SU-DHL-6 (cell line): ENCODE measurements at regions not wholly inside any gene's neighbourhood (a gene's known extent, or its start where the extent isn't known, plus 50 kb on each side); places are given as distances from the start of the nearest gene placed in this dataset.

ENCODE experiments used
- H2AFZ ChIP-seq: fragments of 200-600 bp; sonication (generic); 2 replicates; pipeline ENCODE4 v1.6.1; 2014; ENCODE audit warnings: low read depth, mild to moderate bottlenecking, moderate library complexity, mixed read lengths, antibody characterized with exemption, low read length; ENCODE audit not compliant: severe bottlenecking
- H3F3A ChIP-seq: fragments of 200-600 bp; shearing (Covaris generic); 2 replicates; pipeline ENCODE4 v1.6.0; 2016; ENCODE audit warnings: antibody characterized with exemption, mild to moderate bottlenecking; ENCODE audit not compliant: insufficient read depth
- H3K27ac ChIP-seq: fragments of 200-600 bp; sonication (generic); 2 replicates; pipeline ENCODE4 v1.5.1; 2016; ENCODE audit warnings: low read depth, mild to moderate bottlenecking, low read length, moderate library complexity, mixed read lengths
- H3K27me3 ChIP-seq: fragments of 200-600 bp; sonication (generic), shearing (Covaris generic); 2 replicates; pipeline ENCODE4 v1.6.0; 2014; ENCODE audit warnings: mild to moderate bottlenecking, low read length
- H3K36me3 ChIP-seq: fragments of 200-600 bp; sonication (generic); 2 replicates; pipeline ENCODE4 v1.6.1; 2014; ENCODE audit warnings: mild to moderate bottlenecking, low read length, mixed read lengths
- H3K4me2 ChIP-seq: fragments of 300-600, 200-600 bp; shearing (Covaris generic), sonication (generic); 2 replicates; pipeline ENCODE4 v1.6.0; 2014; ENCODE audit warnings: low read length, low read depth, mild to moderate bottlenecking; ENCODE audit not compliant: poor library complexity, severe bottlenecking
- H3K4me3 ChIP-seq: fragments of 200-600 bp; sonication (generic); 2 replicates; pipeline ENCODE4 v1.5.1; 2014; ENCODE audit warnings: antibody characterized with exemption, low read length, mild to moderate bottlenecking, mixed read lengths; ENCODE audit not compliant: insufficient read depth, poor library complexity, severe bottlenecking
- H3K79me2 ChIP-seq: fragments of 200-600 bp; sonication (generic); 2 replicates; pipeline ENCODE4 v1.6.1; 2014; ENCODE audit warnings: mild to moderate bottlenecking, low read length, moderate library complexity; ENCODE audit not compliant: insufficient read depth
- H3K9ac ChIP-seq: fragments of 200-600 bp; sonication (generic); 2 replicates; pipeline ENCODE4 v1.7.0; 2014; ENCODE audit warnings: mild to moderate bottlenecking, low read length
- H3K9me2 ChIP-seq: fragments of 200-600 bp; sonication (generic); replicated peaks from 2 replicates; pipeline ENCODE4 v1.6.1; 2014; ENCODE audit warnings: low read length; ENCODE audit not compliant: insufficient read depth
- H3K9me3 ChIP-seq: fragments of 200-600 bp; sonication (generic); 2 replicates; pipeline ENCODE4 v1.6.1; 2014; ENCODE audit warnings: low read length, mixed read lengths; ENCODE audit not compliant: insufficient read depth
- H4K20me1 ChIP-seq: fragments of 200-600 bp; sonication (generic); 2 replicates; pipeline ENCODE4 v1.6.1; 2014; ENCODE audit warnings: low read depth, mild to moderate bottlenecking, antibody characterized with exemption, low read length, moderate library complexity, mixed read lengths
- CTCF ChIP-seq: fragments of 200-600 bp; sonication (generic); IDR thresholded peaks from one replicate; pipeline ENCODE4 v1.5.1; 2017; ENCODE audit warnings: antibody characterized with exemption, mild to moderate bottlenecking, low read length, moderate library complexity; ENCODE audit not compliant: insufficient read depth, poor library complexity, severe bottlenecking
- EZH2phosphoT487 ChIP-seq: fragments of 200-600 bp; sonication (generic), shearing (Covaris generic); conservative IDR thresholded peaks from 2 replicates; pipeline ENCODE4 v1.6.1; 2018; ENCODE audit warnings: mild to moderate bottlenecking, antibody characterized with exemption, low read length, moderate library complexity, mixed read lengths

- Histone ChIP-seq H3K4me3 (no peak overlapping the region), H3K4me2 (no peak overlapping the region), H3K27ac (no peak overlapping the region), H3K36me3 (no peaks in the 10 kb centered on the region), H3K9me3 (no peaks in the 10 kb centered on the region), H3K27me3 (no peaks in the 10 kb centered on the region), H3K9ac (no peak overlapping the region), H3K79me2 (no peaks in the 10 kb centered on the region), H3K9me2 (no peaks in the 10 kb centered on the region), H2AFZ (no peak overlapping the region), H4K20me1 (no peaks in the 10 kb centered on the region), H3F3A (no peaks in the 10 kb centered on the region)
- TF ChIP-seq CTCF (no peak), EZH2phosphoT487 (no peak)
Observed at GRCh38 chrX:22424122-22424915, 151.6 kb downstream of the CBLL2 start.

GRCh38 chrX:22424919-22425318 lies 152.2 kb downstream of the CBLL2 start:
- no peak overlapping the region for H3K27ac ChIP-seq

GRCh38 chrX:22429704-22430103 lies 157.0 kb downstream of the CBLL2 start:
- TF ChIP-seq CTCF: no peak
- no peak for TF ChIP-seq EZH2phosphoT487

More at GRCh38 chrX:22424919-22425318, 152.2 kb downstream of the CBLL2 start:
- Histone ChIP-seq H3K79me2 (no peaks in the 10 kb centered on the region), H3K9me2 (no peaks in the 10 kb centered on the region), H3K9me3 (no peaks in the 10 kb centered on the region), H3K27me3 (no peaks in the 10 kb centered on the region), H3K36me3 (no peaks in the 10 kb centered on the region), H3F3A (no peaks in the 10 kb centered on the region), H3K4me3 (no peak overlapping the region), H2AFZ (no peak overlapping the region), H3K4me2 (no peak overlapping the region), H3K9ac (no peak overlapping the region), H4K20me1 (no peaks in the 10 kb centered on the region)
- TF ChIP-seq CTCF: no peak

More at GRCh38 chrX:22429704-22430103, 157.0 kb downstream of the CBLL2 start:
- Histone ChIP-seq H3F3A (no peaks in the 10 kb centered on the region), H3K9me2 (no peaks in the 10 kb centered on the region), H3K4me3 (no peak overlapping the region), H3K9me3 (no peaks in the 10 kb centered on the region), H3K79me2 (no peaks in the 10 kb centered on the region), H2AFZ (no peak overlapping the region), H3K9ac (no peak overlapping the region), H4K20me1 (no peaks in the 10 kb centered on the region), H3K27me3 (no peaks in the 10 kb centered on the region), H3K36me3 (no peaks in the 10 kb centered on the region), H3K4me2 (no peak overlapping the region), H3K27ac (no peak overlapping the region)
